H1 (cell line): ENCODE measurements at regions not wholly inside any gene's neighbourhood (a gene's known extent, or its start where the extent isn't known, plus 50 kb on each side); places are given as distances from the start of the nearest gene placed in this dataset.

Experiments used
- CTCF ChIA-PET: fragments of 300-600 bp; sonication (Branson Sonifier 250); formaldehyde crosslinking; loops from one replicate; lab custom pipeline; 2021; ENCODE audit not compliant: partially characterized antibody; lab: Charles Lee
- POLR2A ChIA-PET: fragments of 300-600 bp; sonication (Branson Sonifier 250); formaldehyde crosslinking; loops from one replicate; lab custom pipeline; 2021; ENCODE audit warnings: inconsistent platforms; ENCODE audit not compliant: partially characterized antibody; lab: Charles Lee
- DNase-seq, 2 experiments: peaks; one replicate each; pipeline versions ENCODE4 v3.0.0 to v3.0.0-alpha.2; 2010 to 2022; ENCODE audit warnings: low spot score in 2 of 2, low read depth in 1 of 2, mixed read lengths in 1 of 2
- FAIRE-seq: peaks from 2 replicates; lab custom pipeline; 2011; peaks lifted over from hg19 to GRCh38; lab: Jason Lieb, UNC
- H2AFZ ChIP-seq: 2 replicates; pipeline ENCODE4 v1.8.1; 2012; ENCODE audit warnings: low read length, inconsistent platforms
- H2AK5ac ChIP-seq: 2 replicates; pipeline ENCODE4 v1.6.1; 2013; ENCODE audit warnings: low read depth, low read length
- H2BK120ac ChIP-seq: replicated peaks from 2 replicates; pipeline ENCODE3; 2013; ENCODE audit warnings: low read depth, low read length, inconsistent platforms
- H2BK12ac ChIP-seq: 2 replicates; pipeline ENCODE4 v1.6.1; 2013; ENCODE audit warnings: low read depth, low read length
- H2BK15ac ChIP-seq: 2 replicates; pipeline ENCODE4 v1.6.1; 2013; ENCODE audit warnings: low read length
- H2BK20ac ChIP-seq: 2 replicates; pipeline ENCODE4 v1.6.1; 2013; ENCODE audit warnings: low read length
- H2BK5ac ChIP-seq: 2 replicates; pipeline ENCODE4 v1.6.1; 2013; ENCODE audit warnings: low read depth, low read length
- H3K14ac ChIP-seq: 2 replicates; pipeline ENCODE4 v1.6.1; 2013; ENCODE audit warnings: inconsistent platforms; ENCODE audit not compliant: insufficient read length
- H3K18ac ChIP-seq: 2 replicates; pipeline ENCODE4 v1.6.1; 2013; ENCODE audit warnings: low read length; ENCODE audit errors: extremely low read depth
- H3K23ac ChIP-seq: 2 replicates; pipeline ENCODE4 v1.6.1; 2013; ENCODE audit warnings: inconsistent platforms; ENCODE audit not compliant: insufficient read length
- H3K23me2 ChIP-seq: 2 replicates; pipeline ENCODE4 v1.6.1; 2013; ENCODE audit warnings: low read depth, low read length
- H3K27ac ChIP-seq: 2 replicates; pipeline ENCODE4 v1.6.1; 2011; ENCODE audit warnings: low read depth, low read length, inconsistent platforms
- H3K27me3 ChIP-seq, 4 experiments: replicated peaks in 1 of 4; 1 replicate in 1 of 4; 2 replicates in 3 of 4; pipeline versions ENCODE4 v1.6.1 to v1.8.1; 2011 to 2013; ENCODE audit warnings: low read length in 3 of 4, mild to moderate bottlenecking in 3 of 4, inconsistent platforms in 2 of 4, mixed read lengths in 2 of 4, moderate library complexity in 1 of 4; ENCODE audit not compliant: control insufficient read depth in 3 of 4, insufficient read depth in 3 of 4; ENCODE audit errors: extremely low read depth in 1 of 4
- H3K36me3 ChIP-seq, 4 experiments: 2 replicates each; pipeline versions ENCODE4 v1.6.1 to v1.8.1; 2011 to 2013; ENCODE audit warnings: mild to moderate bottlenecking in 4 of 4, low read length in 3 of 4, moderate library complexity in 2 of 4, control low read depth in 1 of 4, inconsistent platforms in 1 of 4; ENCODE audit not compliant: insufficient read depth in 4 of 4, control insufficient read depth in 2 of 4
- H3K4ac ChIP-seq: replicated peaks from 2 replicates; pipeline ENCODE3; 2013; ENCODE audit warnings: low read length, low read depth, mixed read lengths, inconsistent platforms; ENCODE audit not compliant: insufficient read length
- H3K4me1 ChIP-seq, 4 experiments: replicated peaks in 1 of 4; 1 replicate in 1 of 4; 2 replicates in 3 of 4; pipeline versions ENCODE4 v1.6.1 to v1.8.1; 2011 to 2013; ENCODE audit warnings: low read length in 3 of 4, inconsistent platforms in 2 of 4, mixed read lengths in 1 of 4; ENCODE audit not compliant: insufficient read depth in 4 of 4, control insufficient read depth in 3 of 4
- H3K4me2 ChIP-seq, 2 experiments: 2 replicates each; pipeline versions ENCODE4 v1.6.1 to v1.8.1; 2011 to 2013; ENCODE audit warnings: low read depth in 2 of 2, low read length in 2 of 2, control low read depth in 1 of 2, inconsistent platforms in 1 of 2, mild to moderate bottlenecking in 1 of 2; ENCODE audit not compliant: insufficient read depth in 1 of 2
- H3K4me3 ChIP-seq, 4 experiments: fragments of 200-600, 300-600 bp in 1 of 4; sonication (generic), shearing (Covaris generic), sonication (Bioruptor Twin) in 1 of 4; 2 replicates each; pipeline versions ENCODE4 v1.5.1 to v1.8.1; 2011 to 2016; ENCODE audit warnings: low read length in 4 of 4, low read depth in 3 of 4, control low read depth in 2 of 4, inconsistent platforms in 2 of 4, mild to moderate bottlenecking in 2 of 4, mixed read lengths in 1 of 4, moderate library complexity in 1 of 4; ENCODE audit not compliant: insufficient read depth in 2 of 4; ENCODE audit errors: extremely low read depth in 1 of 4
- H3K56ac ChIP-seq: replicated peaks from 2 replicates; pipeline ENCODE3; 2013; ENCODE audit warnings: low read depth, mild to moderate bottlenecking, mixed read lengths, low read length, inconsistent platforms; ENCODE audit not compliant: insufficient read length
- H3K79me1 ChIP-seq: 2 replicates; pipeline ENCODE4 v1.6.1; 2013; ENCODE audit warnings: low read depth, low read length, control low read depth
- H3K79me2 ChIP-seq, 2 experiments: 2 replicates each; pipeline versions ENCODE4 v1.6.1 to v1.8.1; 2012 to 2013; ENCODE audit warnings: low read length in 2 of 2, mild to moderate bottlenecking in 2 of 2, inconsistent platforms in 1 of 2; ENCODE audit not compliant: insufficient read depth in 2 of 2, control insufficient read depth in 1 of 2
- H3K9ac ChIP-seq, 4 experiments: replicated peaks in 1 of 4; 1 replicate in 1 of 4; 2 replicates in 3 of 4; pipeline versions ENCODE4 v1.6.1 to v1.8.1; 2011 to 2013; ENCODE audit warnings: low read depth in 3 of 4, low read length in 3 of 4, control low read depth in 2 of 4, mild to moderate bottlenecking in 2 of 4, moderate library complexity in 2 of 4, inconsistent platforms in 1 of 4; ENCODE audit errors: extremely low read depth in 1 of 4
- H3K9me3 ChIP-seq, 2 experiments: 2 replicates each; pipeline versions ENCODE4 v1.6.1 to v1.8.1; 2012 to 2013; ENCODE audit warnings: mild to moderate bottlenecking in 2 of 2, moderate library complexity in 2 of 2, control low read depth in 1 of 2, inconsistent platforms in 1 of 2, low read depth in 1 of 2, low read length in 1 of 2, mixed read lengths in 1 of 2; ENCODE audit not compliant: insufficient read depth in 2 of 2
- H4K20me1 ChIP-seq, 2 experiments: replicated peaks in 1 of 2; 2 replicates each; pipeline versions ENCODE3 to v1.8.1; 2011 to 2013; ENCODE audit warnings: inconsistent platforms in 2 of 2, low read length in 2 of 2, mild to moderate bottlenecking in 1 of 2; ENCODE audit not compliant: insufficient read depth in 2 of 2, control insufficient read depth in 1 of 2
- H4K5ac ChIP-seq: 2 replicates; pipeline ENCODE4 v1.6.1; 2013; ENCODE audit warnings: low read length, low read depth, mixed read lengths, inconsistent platforms; ENCODE audit not compliant: insufficient read length
- H4K8ac ChIP-seq: 2 replicates; pipeline ENCODE4 v1.8.0; 2013; ENCODE audit warnings: mild to moderate bottlenecking, moderate library complexity, low read length, inconsistent platforms; ENCODE audit not compliant: insufficient read depth; ENCODE audit errors: extremely low read depth
- H4K91ac ChIP-seq: replicated peaks from 2 replicates; pipeline ENCODE3; 2013; ENCODE audit warnings: low read length, mixed read lengths, inconsistent platforms; ENCODE audit not compliant: insufficient read length
- CTCF ChIP-seq, 3 experiments: IDR thresholded peaks; 1 replicate in 2 of 3; 2 replicates in 1 of 3; pipeline versions ENCODE4 v1.5.1 to v1.6.1; 2011; ENCODE audit warnings: low read length in 3 of 3, mild to moderate bottlenecking in 3 of 3, inconsistent platforms in 2 of 3, low read depth in 1 of 3, moderate library complexity in 1 of 3; ENCODE audit not compliant: insufficient read depth in 1 of 3; ENCODE audit errors: control extremely low read depth in 1 of 3
- PHF8 ChIP-seq: fragments of 200-600 bp; sonication (generic); conservative IDR thresholded peaks from 2 replicates; pipeline ENCODE4 v1.7.1; 2012; ENCODE audit warnings: low read depth, mild to moderate bottlenecking, inconsistent platforms, low read length, moderate library complexity
- RAD21 ChIP-seq, 2 experiments: IDR thresholded peaks in 1 of 2; conservative IDR thresholded peaks in 1 of 2; 2 replicates each; pipeline ENCODE4 v1.6.1; 2011; ENCODE audit warnings: low read depth in 2 of 2, low read length in 2 of 2, improper control_type of control experiment in 1 of 2, inconsistent platforms in 1 of 2, mild to moderate bottlenecking in 1 of 2, moderate library complexity in 1 of 2
- WGBS, 2 experiments: shearing (Covaris generic) in 1 of 2; methylation state at CpG; one replicate each; pipeline versions ENCODE4 v1.1.6 to v1.1.7; 2013 to 2015; ENCODE audit warnings: low lambda C conversion rate in 2 of 2, mixed read lengths in 2 of 2, inconsistent platforms in 1 of 2, low coverage in 1 of 2, missing lambda C conversion rate in 1 of 2; ENCODE audit not compliant: insufficient replicate concordance in 2 of 2, insufficient coverage in 1 of 2, insufficient read length in 1 of 2; ENCODE audit errors: extremely low coverage in 1 of 2, missing lambda C conversion rate in 1 of 2; 5-methylcytosine and 5-hydroxymethylcytosine counted together

DNA sequence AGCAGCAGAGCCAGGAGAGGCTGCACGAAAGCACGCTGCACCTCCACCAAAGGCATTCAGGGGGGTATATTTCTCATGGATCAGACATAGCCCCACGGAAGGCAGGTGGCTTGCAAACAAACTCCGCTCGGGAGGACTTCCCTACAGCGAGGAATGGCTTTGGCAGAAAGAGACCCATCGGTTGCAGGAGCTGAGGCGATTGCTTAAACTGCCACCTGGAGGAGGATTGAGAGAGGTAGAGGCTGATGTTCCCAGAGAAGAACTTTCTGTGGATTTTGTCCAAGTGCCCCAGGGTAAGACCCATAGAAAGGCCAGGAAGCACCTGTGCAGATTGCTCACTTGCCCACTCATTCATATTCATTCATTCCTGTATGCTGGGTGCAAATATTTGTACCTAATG lies 89.1 kb downstream of the NEUROD6 start:
- Histone ChIP-seq H3K4me2 (no peak overlapping the region), H2BK12ac (0 out of 2 replicates have a peak overlapping the region, but pooled peaks have one; percentile 28), H3K4me3 (no peak overlapping the region), H3K79me2 (no peaks in the 10 kb centered on the region), H2AFZ (no peak overlapping the region; the same call in 1 of the 2 replicates), H4K91ac (no peak overlapping the region), H3K9me3 (no peaks in the 10 kb centered on the region), H3K14ac (no peak overlapping the region), H3K9ac (no peak overlapping the region; a peak in 1 of 7 replicates), H3K23me2 (no peaks in the 10 kb centered on the region), H3K36me3 (no peaks in the 10 kb centered on the region), H4K20me1 (no peaks in the 10 kb centered on the region), H3K4ac (no peak overlapping the region), H3K79me1 (no peaks in the 10 kb centered on the region), H2BK15ac (no peak overlapping the region), H3K27ac (no peak overlapping the region), H3K27me3 (no peaks in the 10 kb centered on the region), H3K4me1 (peaks cover 0 to 6% (median 4%) of the 10 kb centered on the region in 4 experiments; a peak in 2 of 7 replicates), H2BK20ac (no peak overlapping the region), H3K56ac (no peak overlapping the region), H2AK5ac (no peak overlapping the region), H4K8ac (no peak overlapping the region), H2BK120ac (no peak overlapping the region), H3K18ac (no peak overlapping the region), H4K5ac (no peak overlapping the region), H2BK5ac (no peak overlapping the region), H3K23ac (no peak overlapping the region)
- DNase-seq (no peak), FAIRE-seq (no peak)
- 72% methylated on average over 8 of the region's 8 CpGs; no CpG with 5 or more reads in 1 of the 2 experiments for WGBS, 2 experiments
- no peak for TF ChIP-seq PHF8
- TF ChIP-seq RAD21 (IDR thresholded peaks at IDR 0.05 in 1 of 2, conservative IDR thresholded peaks at IDR 0.05 in 1 of 2; ENCODE audit: low read depth in 2 of 2, low read length in 2 of 2): peak in 1 of 2 experiments; percentile 48; a peak in 3 of 4 replicates
- peak in 2 of 3 experiments; percentile 2 to 43; a peak in 3 of 4 replicates for TF ChIP-seq CTCF (IDR thresholded peaks at IDR 0.05; ENCODE audit: control extremely low read depth in 1 of 3, insufficient read depth in 1 of 3, low read depth in 1 of 3, low read length in 3 of 3)
- ChIA-PET POLR2A (no interaction called here), CTCF (interaction anchor here (1.2 to 2.3 kb wide), 4 partner anchors 10 to 76 kb away, joined by 3 to 8 read pairs (median 3); no protein-coding TSS in a partner anchor)
